Stimulated activated naive B cell treated with anti-CD40 and anti-IgM and Interleukin-4, amounts not matched to agents 10 μg/mL and 1 μg/mL and 100 μg/mL, for 72 hours (primary cell): ENCODE measurements at regions not wholly inside any gene's neighbourhood (a gene's known extent, or its start where the extent isn't known, plus 50 kb on each side); places are given as distances from the start of the nearest gene placed in this dataset.

Experiments used
- ATAC-seq, 2 donors: fragments of 150-1000 bp; cut with Tn5 transposase; replicated peaks; 2 replicates each; pipeline ENCODE4 v1.10.0; 2021; ENCODE audit warnings: moderate library complexity in 1 of 2
- DNase-seq: peaks from one replicate; pipeline ENCODE4 v3.0.0; 2021
- H3K27ac Mint-ChIP-seq: one replicate; pipeline ENCODE4 v1.8.0; 2022; ENCODE audit warnings: mild to moderate bottlenecking, mixed read lengths
- H3K27me3 Mint-ChIP-seq, 2 donors: one replicate each; pipeline ENCODE4 v1.8.0; 2022; ENCODE audit warnings: mixed read lengths in 2 of 2
- H3K36me3 Mint-ChIP-seq, 2 donors: one replicate each; pipeline ENCODE4 v1.8.0; 2022; ENCODE audit warnings: mixed read lengths in 2 of 2, mild to moderate bottlenecking in 1 of 2
- H3K4me1 Mint-ChIP-seq, 2 donors: one replicate each; pipeline ENCODE4 v1.8.0; 2022; ENCODE audit warnings: mixed read lengths in 2 of 2, mild to moderate bottlenecking in 1 of 2
- H3K4me3 Mint-ChIP-seq, 2 donors: one replicate each; pipeline ENCODE4 v1.8.0; 2022; ENCODE audit warnings: mild to moderate bottlenecking in 2 of 2, mixed read lengths in 2 of 2, moderate library complexity in 1 of 2
- H3K9me3 Mint-ChIP-seq, 2 donors: one replicate each; pipeline ENCODE4 v1.8.0; 2022; ENCODE audit warnings: mixed read lengths in 2 of 2, mild to moderate bottlenecking in 1 of 2

- no peaks in the 10 kb centered on the region for H3K36me3 Mint-ChIP-seq
- H3K4me3 Mint-ChIP-seq, result no peak overlapping the region
- H3K4me1 Mint-ChIP-seq, result peaks cover 0 to 6% of the 10 kb centered on the region in 2 donors
- peaks cover 0 to 27% of the 10 kb centered on the region in 2 donors for H3K27me3 Mint-ChIP-seq
- ATAC-seq (no peak), DNase-seq (no peak)
- no peaks in the 10 kb centered on the region for H3K9me3 Mint-ChIP-seq
- H3K27ac Mint-ChIP-seq, result no peak overlapping the region
These were observed 759.9 kb upstream of the ALCAM start for GRCh38 chr3:104606812-104607211.

- no peaks in the 10 kb centered on the region for H3K9me3 Mint-ChIP-seq
- H3K27ac Mint-ChIP-seq, result no peak overlapping the region
- ATAC-seq (no peak), DNase-seq (no peak)
- no peaks in the 10 kb centered on the region for H3K4me1 Mint-ChIP-seq
- H3K4me3 Mint-ChIP-seq, result no peak overlapping the region
- no peaks in the 10 kb centered on the region for H3K36me3 Mint-ChIP-seq
- peaks cover 0 to 21% of the 10 kb centered on the region in 2 donors for H3K27me3 Mint-ChIP-seq
These were observed 755.7 kb upstream of the ALCAM start for GRCh38 chr3:104610730-104611652.

- H3K27ac Mint-ChIP-seq, result no peak overlapping the region
- H3K9me3 Mint-ChIP-seq, result no peaks in the 10 kb centered on the region
- H3K4me3 Mint-ChIP-seq, result no peak overlapping the region
- no peaks in the 10 kb centered on the region for H3K4me1 Mint-ChIP-seq
- DNase-seq (no peak), ATAC-seq (no peak)
- H3K36me3 Mint-ChIP-seq, result no peaks in the 10 kb centered on the region
- H3K27me3 Mint-ChIP-seq, result peaks cover 0 to 12% of the 10 kb centered on the region in 2 donors
These were observed 754.5 kb upstream of the ALCAM start for GRCh38 chr3:104612218-104612617.

GRCh38 chr3:104614564-104614963 is 752.1 kb upstream of the ALCAM start:
- Mint-ChIP-seq H3K9me3 (peaks cover 4% of the 10 kb centered on the region in 2 donors), H3K4me3 (no peak overlapping the region), H3K36me3 (no peaks in the 10 kb centered on the region), H3K27me3 (no peaks in the 10 kb centered on the region), H3K27ac (no peak overlapping the region), H3K4me1 (no peaks in the 10 kb centered on the region)
- ATAC-seq, result no peak
- DNase-seq, result no peak

GRCh38 chr3:104628185-104628789 is 738.4 kb upstream of the ALCAM start:
- DNase-seq, result no peak
- H3K27me3 Mint-ChIP-seq, result peaks cover 0 to 4% of the 10 kb centered on the region in 2 donors
- peaks cover 9 to 15% of the 10 kb centered on the region in 2 donors for H3K9me3 Mint-ChIP-seq
- H3K27ac Mint-ChIP-seq, result no peak overlapping the region
- H3K4me1 Mint-ChIP-seq, result peaks cover 0 to 2% of the 10 kb centered on the region in 2 donors
- no peaks in the 10 kb centered on the region for H3K36me3 Mint-ChIP-seq
- ATAC-seq, result peak; percentile 61 to 73
- no peak overlapping the region for H3K4me3 Mint-ChIP-seq

- DNase-seq (no peak), ATAC-seq (no peak)
- H3K9me3 Mint-ChIP-seq, result peaks cover 9 to 15% of the 10 kb centered on the region in 2 donors
- H3K4me1 Mint-ChIP-seq, result peaks cover 0 to 2% of the 10 kb centered on the region in 2 donors
- peaks cover 0 to 3% of the 10 kb centered on the region in 2 donors for H3K27me3 Mint-ChIP-seq
- H3K27ac Mint-ChIP-seq, result no peak overlapping the region
- H3K36me3 Mint-ChIP-seq, result no peaks in the 10 kb centered on the region
- no peak overlapping the region for H3K4me3 Mint-ChIP-seq
These were observed 737.7 kb upstream of the ALCAM start for GRCh38 chr3:104629038-104629437.

- H3K27ac Mint-ChIP-seq, result no peak overlapping the region
These were observed 735.5 kb upstream of the ALCAM start for GRCh38 chr3:104631254-104631653.

GRCh38 chr3:104632521-104632920 is 734.2 kb upstream of the ALCAM start:
- H3K36me3 Mint-ChIP-seq, result peaks cover 0 to 4% of the 10 kb centered on the region in 2 donors
- no peak overlapping the region for H3K27ac Mint-ChIP-seq
- DNase-seq (no peak), ATAC-seq (no peak)
- H3K4me3 Mint-ChIP-seq, result no peak overlapping the region
- H3K9me3 Mint-ChIP-seq, result peaks cover 9 to 18% of the 10 kb centered on the region in 2 donors
- peaks cover 0 to 4% of the 10 kb centered on the region in 2 donors for H3K27me3 Mint-ChIP-seq
- H3K4me1 Mint-ChIP-seq, result peaks cover 0 to 2% of the 10 kb centered on the region in 2 donors

More at GRCh38 chr3:104631254-104631653, 735.5 kb upstream of the ALCAM start:
- H3K9me3 Mint-ChIP-seq, result peaks cover 9 to 17% of the 10 kb centered on the region in 2 donors
- peaks cover 0 to 2% of the 10 kb centered on the region in 2 donors for H3K27me3 Mint-ChIP-seq
- DNase-seq (no peak), ATAC-seq (peak in 1 of 2 donors; percentile 33)
- H3K4me3 Mint-ChIP-seq, result no peak overlapping the region
- H3K4me1 Mint-ChIP-seq, result peaks cover 0 to 2% of the 10 kb centered on the region in 2 donors
- peaks cover 0 to 2% of the 10 kb centered on the region in 2 donors for H3K36me3 Mint-ChIP-seq

GRCh38 chr3:104632947-104633346 is 733.8 kb upstream of the ALCAM start:
- Mint-ChIP-seq H3K9me3 (peaks cover 10 to 20% of the 10 kb centered on the region in 2 donors), H3K27me3 (peaks cover 0 to 4% of the 10 kb centered on the region in 2 donors), H3K4me3 (no peak overlapping the region), H3K4me1 (peaks cover 0 to 2% of the 10 kb centered on the region in 2 donors), H3K36me3 (peaks cover 0 to 4% of the 10 kb centered on the region in 2 donors), H3K27ac (no peak overlapping the region)
- DNase-seq (no peak), ATAC-seq (no peak)

GRCh38 chr3:104635872-104636580 is 730.7 kb upstream of the ALCAM start:
- Mint-ChIP-seq H3K27me3 (peaks cover 0 to 4% of the 10 kb centered on the region in 2 donors), H3K4me1 (peaks cover 0 to 2% of the 10 kb centered on the region in 2 donors), H3K36me3 (peaks cover 0 to 4% of the 10 kb centered on the region in 2 donors), H3K9me3 (peaks cover 12 to 16% of the 10 kb centered on the region in 2 donors), H3K4me3 (no peak overlapping the region), H3K27ac (no peak overlapping the region)
- DNase-seq (no peak), ATAC-seq (no peak)

- no peaks in the 10 kb centered on the region for H3K36me3 Mint-ChIP-seq
- no peak overlapping the region for H3K4me3 Mint-ChIP-seq
- no peaks in the 10 kb centered on the region for H3K4me1 Mint-ChIP-seq
- H3K9me3 Mint-ChIP-seq, result peaks cover 6% of the 10 kb centered on the region in 2 donors
- DNase-seq (no peak), ATAC-seq (no peak)
- no peaks in the 10 kb centered on the region for H3K27me3 Mint-ChIP-seq
- no peak overlapping the region for H3K27ac Mint-ChIP-seq
These were observed 723.9 kb upstream of the ALCAM start for GRCh38 chr3:104642827-104643226.

- Mint-ChIP-seq H3K27ac (no peak overlapping the region), H3K4me3 (no peak overlapping the region), H3K36me3 (no peaks in the 10 kb centered on the region), H3K9me3 (no peaks in the 10 kb centered on the region), H3K27me3 (no peaks in the 10 kb centered on the region), H3K4me1 (no peaks in the 10 kb centered on the region)
- DNase-seq (no peak), ATAC-seq (no peak)
These were observed 720.5 kb upstream of the ALCAM start for GRCh38 chr3:104646196-104646595.

GRCh38 chr3:104648823-104649222 is 717.9 kb upstream of the ALCAM start:
- H3K36me3 Mint-ChIP-seq, result no peaks in the 10 kb centered on the region
- ATAC-seq, result no peak
- H3K9me3 Mint-ChIP-seq, result peaks cover 3 to 6% of the 10 kb centered on the region in 2 donors
- H3K27ac Mint-ChIP-seq, result no peak overlapping the region
- no peak overlapping the region for H3K4me3 Mint-ChIP-seq
- H3K4me1 Mint-ChIP-seq, result no peaks in the 10 kb centered on the region
- DNase-seq, result no peak
- no peaks in the 10 kb centered on the region for H3K27me3 Mint-ChIP-seq

GRCh38 chr3:104669083-104669482 is 697.6 kb upstream of the ALCAM start:
- DNase-seq, result no peak
- Mint-ChIP-seq H3K27ac (no peak overlapping the region), H3K36me3 (no peaks in the 10 kb centered on the region), H3K4me1 (no peaks in the 10 kb centered on the region), H3K27me3 (no peaks in the 10 kb centered on the region), H3K9me3 (peaks cover 1 to 7% of the 10 kb centered on the region in 2 donors), H3K4me3 (no peak overlapping the region)
- ATAC-seq, result no peak
